BLaER1 treated with 17β-estradiol and CSF1 and Interleukin-3, amounts not matched to agents 10 nM and 100 nM (cell line): ENCODE measurements at regions not wholly inside any gene's neighbourhood (a gene's known extent, or its start where the extent isn't known, plus 50 kb on each side); places are given as distances from the start of the nearest gene placed in this dataset.
"Not testable (repeated sequence)": the region's sequence is repeated elsewhere in the genome, so short reads cannot be mapped to it uniquely, and the experiment has no call there.

ENCODE experiments used
- H3K27ac ChIP-seq, 11 experiments: shearing (Covaris generic); formaldehyde crosslinking; 2 replicates each; pipeline ENCODE4 v1.8.1; 2022
- H3K27me3 ChIP-seq, 11 experiments: shearing (Covaris generic); formaldehyde crosslinking; 2 replicates each; pipeline ENCODE4 v1.8.1; 2022
- H3K36me3 ChIP-seq, 11 experiments: shearing (Covaris generic); formaldehyde crosslinking; 2 replicates each; pipeline ENCODE4 v1.8.1; 2022
- H3K4me1 ChIP-seq, 10 experiments: shearing (Covaris generic); formaldehyde crosslinking; 2 replicates each; pipeline ENCODE4 v1.8.1; 2022
- H3K4me2 ChIP-seq, 11 experiments: shearing (Covaris generic); formaldehyde crosslinking; 2 replicates each; pipeline ENCODE4 v1.8.1; 2022
- H3K4me3 ChIP-seq, 10 experiments: shearing (Covaris generic); formaldehyde crosslinking; 2 replicates each; pipeline ENCODE4 v1.8.1; 2022
- H3K9ac ChIP-seq, 11 experiments: shearing (Covaris generic); formaldehyde crosslinking; 2 replicates each; pipeline ENCODE4 v1.8.1; 2022
- H3K9me3 ChIP-seq, 11 experiments: shearing (Covaris generic); formaldehyde crosslinking; replicated peaks in 1 of 11; 2 replicates each; pipeline ENCODE4 v1.8.1; 2022
- H4K20me1 ChIP-seq, 11 experiments: shearing (Covaris generic); formaldehyde crosslinking; 2 replicates each; pipeline ENCODE4 v1.8.1; 2022
- Cebpa-rat ChIP-seq, 11 experiments: shearing (Covaris generic); IDR thresholded peaks; 2 replicates each; pipeline ENCODE4 v1.8.1; 2022

DNA sequence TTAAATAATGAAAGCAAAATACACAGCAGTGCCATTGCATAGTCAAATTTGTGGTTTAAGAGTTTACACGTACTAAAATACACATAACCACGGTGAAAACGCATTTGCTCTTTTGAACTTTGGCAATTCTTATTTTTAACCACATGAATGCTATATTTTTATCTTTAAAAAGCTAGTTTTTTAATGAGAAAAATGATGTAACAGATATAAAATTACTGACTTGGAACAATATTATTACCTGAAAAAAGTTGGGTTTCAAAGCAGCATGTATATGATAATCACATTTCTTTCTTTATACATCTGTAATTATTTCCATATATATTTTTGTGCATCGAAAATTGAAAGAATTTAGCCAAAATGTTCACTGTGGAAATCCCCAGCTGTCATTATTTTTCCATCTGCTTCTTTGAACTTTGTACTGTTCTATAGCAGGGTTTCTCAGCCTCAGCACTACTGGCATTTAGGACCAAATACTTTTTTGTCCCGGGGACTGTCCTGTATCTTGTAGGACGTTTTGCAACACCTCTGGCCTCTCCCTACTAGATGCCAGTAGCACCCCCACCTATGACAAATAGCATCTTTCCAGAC is 75.9 kb upstream of the CAB39 start:
- Histone ChIP-seq H3K4me1 (peaks cover 0 to 19% (median 4%) of the 10 kb centered on the region in 10 experiments; a peak in 8 of 20 replicates), H3K4me2 (peak overlapping the region in 2 of 11 experiments; percentile 11 to 22; a peak in 2 of 22 replicates), H4K20me1 (no peaks in the 10 kb centered on the region), H3K4me3 (no peak overlapping the region), H3K27me3 (no peaks in the 10 kb centered on the region), H3K36me3 (no peaks in the 10 kb centered on the region), H3K27ac (no peak overlapping the region), H3K9ac (no peak overlapping the region), H3K9me3 (no peaks in the 10 kb centered on the region)
- no peak for TF ChIP-seq Cebpa-rat (IDR thresholded peaks at IDR 0.05)

DNA sequence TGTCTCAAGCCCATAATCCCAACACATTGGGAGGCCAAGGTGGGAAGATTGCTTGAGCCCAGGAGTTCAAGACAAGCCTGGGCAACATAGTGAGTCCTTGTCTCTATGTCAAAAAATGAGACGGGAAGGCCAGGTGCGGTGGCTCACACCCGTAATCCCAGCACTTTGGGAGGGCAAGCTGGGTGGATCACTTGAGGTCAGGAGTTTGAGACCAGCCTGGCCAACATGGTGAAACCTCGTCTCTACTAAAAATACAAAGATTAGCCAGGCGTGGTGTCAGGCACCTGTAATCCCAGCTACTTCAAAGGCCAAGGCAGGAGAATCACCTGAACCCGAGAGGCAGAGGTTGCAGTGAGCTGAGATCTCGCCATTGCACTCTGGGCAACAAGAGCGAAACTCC is 75.2 kb upstream of the CAB39 start:
- not testable (repeated sequence) for H3K27me3 ChIP-seq, H3K4me3 ChIP-seq, H4K20me1 ChIP-seq, H3K27ac ChIP-seq, H3K9me3 ChIP-seq, H3K9ac ChIP-seq, H3K36me3 ChIP-seq, H3K4me2 ChIP-seq
- H3K4me1 ChIP-seq, result peaks cover 3 to 19% (median 8%) of the 10 kb centered on the region in 10 experiments; a peak in 15 of 20 replicates

DNA sequence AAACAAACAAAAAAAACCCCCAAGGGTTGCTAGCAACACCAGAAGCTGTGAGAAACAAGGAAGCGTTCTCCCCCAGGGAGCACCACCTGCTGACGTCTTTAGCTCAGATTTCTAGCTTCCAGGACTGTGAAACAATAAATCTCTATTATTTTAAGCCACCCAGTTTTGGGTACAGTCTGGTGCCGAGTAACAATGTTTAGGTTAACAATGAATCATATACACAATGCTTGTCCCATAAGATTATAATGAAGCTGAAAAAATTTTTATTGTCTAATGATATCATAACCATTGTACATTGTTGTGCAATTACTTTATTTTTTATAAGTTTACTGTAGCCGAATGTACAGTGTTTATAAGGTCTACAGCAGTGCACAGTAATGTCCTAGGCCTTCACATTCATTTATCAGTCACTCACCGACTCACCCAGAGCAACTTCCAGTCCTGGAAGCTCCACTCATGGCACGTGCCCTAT is 72.1 kb upstream of the CAB39 start:
- no peak overlapping the region for H3K9ac ChIP-seq
- H3K27ac ChIP-seq, result no peak overlapping the region

DNA sequence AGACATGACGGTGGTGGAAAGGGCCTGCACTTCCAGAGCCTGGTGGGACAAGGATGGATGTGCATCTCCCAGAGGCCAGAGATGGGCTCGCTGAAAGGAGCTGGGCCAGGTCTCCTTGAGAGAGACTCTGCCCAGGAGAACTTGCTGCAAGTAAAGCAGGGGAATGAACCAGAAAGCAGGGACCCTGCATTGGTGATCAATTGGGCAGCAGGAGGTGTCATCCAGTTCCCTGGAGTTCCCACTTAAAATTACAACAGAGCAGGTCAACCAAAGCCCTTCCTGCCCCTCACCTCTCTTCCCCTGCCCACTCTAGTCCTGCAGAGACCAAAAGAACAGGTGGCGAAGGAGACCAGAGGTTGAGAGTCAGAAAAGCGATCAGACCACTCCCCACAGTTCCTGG is 69.7 kb upstream of the CAB39 start:
- peak overlapping the region; percentile 40 to 74 (median 66); a peak in 21 of 22 replicates for H3K27ac ChIP-seq
- TF ChIP-seq Cebpa-rat (IDR thresholded peaks at IDR 0.05), result no peak

More for the DNA sequence above, 72.1 kb upstream of the CAB39 start:
- no peaks in the 10 kb centered on the region for H4K20me1 ChIP-seq
- H3K9me3 ChIP-seq, result peaks cover 0 to 7% (median 0%) of the 10 kb centered on the region in 11 experiments; a peak in 1 of 22 replicates
- no peak for TF ChIP-seq Cebpa-rat (IDR thresholded peaks at IDR 0.05)
- H3K4me2 ChIP-seq, result peak overlapping the region in 4 of 11 experiments; percentile 9 to 36 (median 20); a peak in 5 of 22 replicates
- no peaks in the 10 kb centered on the region for H3K36me3 ChIP-seq
- no peak overlapping the region for H3K4me3 ChIP-seq
- H3K4me1 ChIP-seq, result peaks cover 28 to 39% (median 34%) of the 10 kb centered on the region in 10 experiments
- no peaks in the 10 kb centered on the region for H3K27me3 ChIP-seq

DNA sequence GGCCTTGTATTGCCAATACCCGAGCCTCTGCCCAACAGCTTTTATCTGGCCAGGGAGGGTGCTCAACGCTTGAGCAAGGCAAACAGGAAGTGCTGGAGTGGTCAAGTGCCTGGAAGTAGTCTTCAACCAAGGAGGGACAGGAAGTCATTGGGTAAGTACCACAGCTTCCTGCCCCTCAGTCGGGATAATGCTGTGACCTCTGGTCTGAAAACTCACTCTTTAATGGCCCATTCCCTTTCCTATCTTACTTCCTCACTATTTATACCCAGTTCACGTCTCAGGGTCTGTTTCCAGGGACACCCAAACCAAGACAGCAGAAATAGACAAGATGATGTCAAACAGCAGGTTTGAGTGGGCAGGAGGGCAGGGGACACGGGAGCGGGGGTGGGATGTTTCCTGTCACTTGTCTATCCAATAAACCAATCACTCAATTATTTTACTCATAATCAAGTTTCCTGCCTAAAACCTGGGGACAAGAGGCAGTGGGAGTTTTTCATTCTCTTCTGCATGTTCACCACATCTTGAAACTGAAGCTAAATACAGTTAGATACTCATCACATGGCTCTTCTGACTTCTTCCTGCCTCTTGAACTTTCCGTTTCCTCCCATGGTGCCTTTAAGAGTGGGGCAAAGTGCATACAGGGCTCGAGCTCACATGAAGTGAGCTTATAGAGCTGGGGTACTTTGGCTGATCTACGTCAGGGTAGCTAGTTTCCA is 68.9 kb upstream of the CAB39 start:
- Histone ChIP-seq H3K4me2 (peak overlapping the region; percentile 61 to 81 (median 75)), H3K9me3 (peaks cover 0 to 24% (median 10%) of the 10 kb centered on the region in 11 experiments; a peak in 10 of 22 replicates), H3K9ac (peak overlapping the region in 6 of 11 experiments; percentile 2 to 41 (median 22); a peak in 7 of 22 replicates), H3K27me3 (no peaks in the 10 kb centered on the region), H3K36me3 (no peaks in the 10 kb centered on the region), H4K20me1 (no peaks in the 10 kb centered on the region), H3K27ac (peak overlapping the region; percentile 40 to 74 (median 66)), H3K4me3 (peak overlapping the region in 7 of 10 experiments; percentile 1 to 20 (median 11); a peak in 5 of 20 replicates), H3K4me1 (peaks cover 28 to 40% (median 30%) of the 10 kb centered on the region in 10 experiments)
- TF ChIP-seq Cebpa-rat (IDR thresholded peaks at IDR 0.05), result no peak

More for the DNA sequence above, 69.7 kb upstream of the CAB39 start:
- Histone ChIP-seq H3K4me2 (peak overlapping the region; percentile 61 to 81 (median 75)), H3K9ac (peak overlapping the region in 3 of 11 experiments; percentile 4 to 41 (median 40); a peak in 6 of 22 replicates), H4K20me1 (no peaks in the 10 kb centered on the region), H3K27me3 (no peaks in the 10 kb centered on the region), H3K9me3 (peaks cover 0 to 16% (median 6%) of the 10 kb centered on the region in 11 experiments; a peak in 9 of 22 replicates), H3K4me3 (peak overlapping the region in 4 of 10 experiments; percentile 4 to 20 (median 10); a peak in 3 of 20 replicates), H3K4me1 (peaks cover 28 to 40% (median 30%) of the 10 kb centered on the region in 10 experiments), H3K36me3 (no peaks in the 10 kb centered on the region)

DNA sequence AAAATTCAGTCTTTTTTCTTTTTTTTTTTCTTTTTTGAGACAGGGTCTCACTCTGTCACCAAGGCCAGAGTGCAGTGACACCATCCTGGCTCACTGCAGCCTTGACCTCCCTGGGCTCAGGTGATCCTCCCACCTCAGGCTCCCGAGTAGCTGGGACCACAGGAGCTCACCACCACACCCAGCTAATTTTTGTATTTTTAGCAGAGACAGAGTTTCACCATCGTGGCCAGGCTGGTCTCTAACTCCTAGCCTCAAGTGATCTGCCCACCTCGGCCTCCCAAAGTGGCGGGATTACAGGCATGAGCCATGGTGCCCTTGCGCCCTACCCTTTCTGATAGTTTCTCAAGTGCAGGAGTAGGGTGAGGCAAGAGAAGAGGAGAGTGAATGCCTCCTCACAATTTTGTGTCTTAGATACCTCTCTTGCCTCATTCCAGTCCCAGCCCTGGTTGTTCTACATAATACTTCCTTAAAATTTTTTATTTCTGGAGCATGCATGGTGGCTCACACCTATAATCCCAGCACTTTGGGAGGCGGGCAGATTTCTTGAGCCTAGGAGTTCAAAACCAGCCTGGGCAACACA is 68.2 kb upstream of the CAB39 start:
- Histone ChIP-seq H3K4me2 (peak overlapping the region; percentile 61 to 81 (median 75)), H3K9ac (peak overlapping the region in 3 of 11 experiments; percentile 2 to 41 (median 18); a peak in 2 of 22 replicates), H3K4me3 (0 out of 20 replicates have a peak overlapping the region, but pooled peaks of 2 of the 10 experiments have one; percentile 4 to 12), H3K27me3 (no peaks in the 10 kb centered on the region), H3K9me3 (peaks cover 0 to 26% (median 11%) of the 10 kb centered on the region in 11 experiments; a peak in 10 of 22 replicates), H3K36me3 (no peaks in the 10 kb centered on the region), H4K20me1 (no peaks in the 10 kb centered on the region), H3K27ac (peak overlapping the region; percentile 40 to 74 (median 66); a peak in 20 of 22 replicates), H3K4me1 (peaks cover 31 to 41% (median 34%) of the 10 kb centered on the region in 10 experiments)
- TF ChIP-seq Cebpa-rat (IDR thresholded peaks at IDR 0.05), result no peak

DNA sequence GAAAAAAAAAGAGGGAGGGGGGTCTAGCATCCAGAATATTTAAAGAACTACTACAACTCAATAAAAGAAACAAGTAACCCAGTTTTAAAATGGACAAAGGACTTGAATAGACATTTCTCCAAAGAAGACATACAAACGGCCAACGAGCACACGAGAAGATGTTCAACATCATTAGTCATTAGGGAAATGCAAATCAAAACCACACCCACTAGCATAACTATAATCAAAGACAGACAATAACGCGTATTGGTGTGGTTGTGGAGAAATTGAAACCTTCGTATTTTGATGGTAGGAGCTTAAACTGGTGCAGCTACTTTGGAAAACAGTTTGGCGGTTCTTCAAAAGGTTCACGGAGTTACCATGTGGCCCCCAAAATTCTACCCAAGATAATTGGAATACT is 64.3 kb upstream of the CAB39 start:
- Histone ChIP-seq H3K27ac (no peak overlapping the region), H3K27me3 (no peaks in the 10 kb centered on the region), H3K4me1 (peaks cover 39 to 62% (median 47%) of the 10 kb centered on the region in 10 experiments), H3K36me3 (no peaks in the 10 kb centered on the region), H3K9me3 (peaks cover 6 to 46% (median 26%) of the 10 kb centered on the region in 11 experiments; a peak in 20 of 22 replicates), H4K20me1 (no peaks in the 10 kb centered on the region), H3K4me3 (no peak overlapping the region), H3K4me2 (no peak overlapping the region), H3K9ac (no peak overlapping the region)
- no peak for TF ChIP-seq Cebpa-rat (IDR thresholded peaks at IDR 0.05)

DNA sequence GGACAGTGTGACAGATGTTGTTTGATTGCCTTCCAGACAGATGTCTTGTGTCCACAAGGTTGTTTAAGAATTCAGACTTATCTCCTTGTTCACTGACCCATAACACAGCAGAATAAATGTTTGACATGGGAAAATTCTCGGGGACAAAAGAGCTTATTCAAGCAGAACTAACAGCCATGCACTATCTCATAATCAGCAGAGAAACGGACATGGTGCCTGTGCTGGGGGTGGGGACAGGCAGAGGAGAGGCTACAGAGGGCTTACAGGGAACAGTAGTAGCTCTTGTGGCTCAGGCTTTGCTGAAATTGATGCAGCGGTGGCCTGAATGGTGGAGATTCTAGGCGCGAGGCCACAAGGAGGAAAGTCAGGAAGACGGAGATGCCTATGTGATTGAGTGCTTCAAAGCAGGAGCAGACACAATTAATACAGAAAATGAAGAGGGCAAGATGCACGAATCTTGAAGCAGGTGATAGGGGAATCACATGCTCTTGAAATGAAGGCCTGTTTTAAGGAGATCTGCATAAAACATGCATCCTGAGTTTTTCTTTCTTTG is 62.0 kb upstream of the CAB39 start:
- Histone ChIP-seq H3K9ac (peak overlapping the region in 5 of 11 experiments; percentile 6 to 57 (median 45); a peak in 6 of 22 replicates), H3K9me3 (peaks cover 6 to 52% (median 26%) of the 10 kb centered on the region in 11 experiments; a peak in 20 of 22 replicates), H3K36me3 (no peaks in the 10 kb centered on the region), H3K4me1 (peaks cover 25 to 48% (median 35%) of the 10 kb centered on the region in 10 experiments), H3K27ac (peak overlapping the region in 10 of 11 experiments; percentile 2 to 57 (median 28); a peak in 15 of 22 replicates), H4K20me1 (no peaks in the 10 kb centered on the region), H3K27me3 (no peaks in the 10 kb centered on the region), H3K4me3 (no peak overlapping the region; a peak in 1 of 20 replicates), H3K4me2 (peak overlapping the region; percentile 49 to 90 (median 70))
- TF ChIP-seq Cebpa-rat (IDR thresholded peaks at IDR 0.05), result no peak
